Neural cell (in vitro differentiated cells): ENCODE measurements at regions not wholly inside any gene's neighbourhood (a gene's known extent, or its start where the extent isn't known, plus 50 kb on each side); places are given as distances from the start of the nearest gene placed in this dataset.

Source experiments
- H2AFZ ChIP-seq: fragments of 200-600, 300-800 bp; sonication (generic), shearing (Covaris generic); 2 replicates; pipeline ENCODE4 v1.6.0; 2014; ENCODE audit warnings: low read depth, mild to moderate bottlenecking, antibody characterized with exemption, low read length, moderate library complexity
- H3F3A ChIP-seq: fragments of 200-600 bp; shearing (Covaris generic); 2 replicates; pipeline ENCODE4 v1.6.1; 2016; ENCODE audit warnings: mild to moderate bottlenecking, moderate library complexity, mixed read lengths, antibody characterized with exemption, low read length; ENCODE audit not compliant: insufficient read depth, poor library complexity, severe bottlenecking
- H3K27ac ChIP-seq: fragments of 200-600, 300-800 bp; sonication (generic), shearing (Covaris generic); 2 replicates; pipeline ENCODE4 v1.5.1; 2014; ENCODE audit warnings: mild to moderate bottlenecking, low read length, moderate library complexity
- H3K27me3 ChIP-seq: fragments of 300-800, 200-600 bp; sonication (generic), shearing (Covaris generic); 2 replicates; pipeline ENCODE4 v1.6.0; 2014; ENCODE audit warnings: mild to moderate bottlenecking, low read depth, low read length, moderate library complexity; ENCODE audit not compliant: insufficient read depth
- H3K36me3 ChIP-seq: fragments of 300-800, 200-600 bp; sonication (generic), shearing (Covaris generic); 2 replicates; pipeline ENCODE4 v1.5.1; 2014; ENCODE audit warnings: mild to moderate bottlenecking, antibody characterized with exemption, low read length, moderate library complexity; ENCODE audit not compliant: insufficient read depth
- H3K4me2 ChIP-seq: fragments of 300-800, 200-600 bp; sonication (generic), shearing (Covaris generic); 2 replicates; pipeline ENCODE4 v1.6.0; 2014; ENCODE audit warnings: mild to moderate bottlenecking, low read length
- H3K4me3 ChIP-seq: fragments of 300-800, 200-600 bp; sonication (generic), shearing (Covaris generic); 2 replicates; pipeline ENCODE4 v1.5.1; 2014; ENCODE audit warnings: mild to moderate bottlenecking, low read length, moderate library complexity
- H3K79me2 ChIP-seq: fragments of 200-600 bp; shearing (Covaris generic); replicated peaks from 2 replicates; pipeline ENCODE4 v1.6.0; 2014; ENCODE audit warnings: mild to moderate bottlenecking, low read length, moderate library complexity; ENCODE audit not compliant: insufficient read depth
- H3K9ac ChIP-seq: fragments of 300-800, 200-600 bp; sonication (generic), shearing (Covaris generic); 2 replicates; pipeline ENCODE4 v1.6.1; 2016; ENCODE audit warnings: mild to moderate bottlenecking, low read length, mixed read lengths
- H3K9me2 ChIP-seq: fragments of 200-600 bp; shearing (Covaris generic); 2 replicates; pipeline ENCODE4 v1.6.1; 2016; ENCODE audit warnings: mild to moderate bottlenecking, low read length, mixed read lengths; ENCODE audit not compliant: insufficient read depth
- H3K9me3 ChIP-seq: fragments of 200-600, 300-800 bp; sonication (generic), shearing (Covaris generic); 2 replicates; pipeline ENCODE4 v1.6.1; 2016; ENCODE audit warnings: mild to moderate bottlenecking, mixed run types, low read length, moderate library complexity, mixed read lengths
- H4K20me1 ChIP-seq: fragments of 200-600 bp; shearing (Covaris generic); 2 replicates; pipeline ENCODE4 v1.6.1; 2016; ENCODE audit warnings: mild to moderate bottlenecking, mixed run types; ENCODE audit not compliant: insufficient read depth
- EP300 ChIP-seq: fragments of 450-650 bp; conservative IDR thresholded peaks from 2 replicates; pipeline ENCODE4 v1.6.1; 2014; ENCODE audit warnings: antibody characterized with exemption, mild to moderate bottlenecking, moderate library complexity; ENCODE audit not compliant: poor library complexity, severe bottlenecking
- EZH2 ChIP-seq: fragments of 200-600, 300-800 bp; shearing (Covaris generic), sonication (generic); IDR thresholded peaks from 2 replicates; pipeline ENCODE4 v1.6.1; 2014; ENCODE audit warnings: antibody characterized with exemption, low read length, borderline replicate concordance, mild to moderate bottlenecking; ENCODE audit not compliant: insufficient read depth, poor library complexity, severe bottlenecking
- MXI1 ChIP-seq: fragments of 450-650 bp; conservative IDR thresholded peaks from 2 replicates; pipeline ENCODE4 v1.6.1; 2014; ENCODE audit warnings: antibody characterized with exemption, mild to moderate bottlenecking; ENCODE audit not compliant: poor library complexity, severe bottlenecking
- POLR2AphosphoS5 ChIP-seq: IDR thresholded peaks from 2 replicates; pipeline ENCODE4 v1.6.1; 2012
- RAD21 ChIP-seq: fragments of 450-650 bp; conservative IDR thresholded peaks from 2 replicates; pipeline ENCODE4 v1.6.1; 2014; ENCODE audit warnings: antibody characterized with exemption, mild to moderate bottlenecking, moderate library complexity
- SMC3 ChIP-seq: fragments of 450-650 bp; conservative IDR thresholded peaks from 2 replicates; pipeline ENCODE4 v1.6.1; 2014; ENCODE audit warnings: antibody characterized with exemption, mild to moderate bottlenecking, moderate library complexity; ENCODE audit not compliant: poor library complexity
- TAF1 ChIP-seq: IDR thresholded peaks from 2 replicates; pipeline ENCODE4 v1.6.1; 2012; ENCODE audit warnings: low read depth
- TF ChIP-seq, protein P1 (sequence below): fragments of 450-650 bp; IDR thresholded peaks from 2 replicates; pipeline ENCODE4 v1.5.1; 2014; ENCODE audit warnings: antibody characterized with exemption, mild to moderate bottlenecking, moderate library complexity; ENCODE audit not compliant: poor library complexity, severe bottlenecking
- TF ChIP-seq, protein P2 (sequence below): IDR thresholded peaks from 2 replicates; pipeline ENCODE4 v1.6.1; 2012; ENCODE audit warnings: borderline replicate concordance

DNA sequence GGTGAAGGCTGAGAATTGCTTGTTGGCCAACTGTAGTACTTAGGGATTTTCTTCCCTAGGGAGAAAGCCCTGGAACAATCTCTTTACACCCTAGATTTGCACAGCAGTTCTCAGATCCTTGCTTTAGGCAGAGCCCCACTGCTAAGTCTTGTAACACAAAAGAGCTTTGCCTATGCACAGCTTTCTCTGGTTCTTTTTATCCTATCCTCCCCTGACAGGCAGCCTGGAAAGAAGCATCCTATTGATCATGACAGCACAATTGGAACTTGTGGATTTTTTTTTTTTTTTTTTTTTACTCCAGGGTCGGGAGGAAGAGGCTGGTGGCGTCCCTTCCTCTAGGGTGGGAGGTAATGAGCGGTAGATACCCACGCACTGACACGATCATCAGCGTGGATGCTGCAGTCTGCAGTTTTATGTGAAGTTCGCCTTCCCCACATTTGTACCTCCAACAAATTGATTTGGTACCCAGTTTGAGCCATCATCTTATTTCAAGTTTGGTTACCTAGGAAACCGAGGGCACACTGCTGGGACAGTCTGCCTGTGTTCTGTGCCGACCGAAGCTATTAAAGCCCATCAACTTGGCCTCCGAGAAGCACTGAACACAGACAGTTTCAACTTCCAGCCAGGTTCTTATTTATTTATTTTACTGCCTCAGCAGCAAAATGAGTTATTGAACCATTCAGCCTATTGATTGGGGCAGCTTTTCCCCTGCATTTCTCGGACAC, 110.1 kb downstream of the NRN1 start:
- Histone ChIP-seq H3K36me3 (no peaks in the 10 kb centered on the region), H3K4me2 (no peak overlapping the region), H3K27ac (no peak overlapping the region), H4K20me1 (no peaks in the 10 kb centered on the region), H3K9me3 (no peaks in the 10 kb centered on the region), H3K9ac (no peak overlapping the region), H3K27me3 (no peaks in the 10 kb centered on the region), H3F3A (no peaks in the 10 kb centered on the region), H3K9me2 (no peaks in the 10 kb centered on the region), H3K4me3 (no peak overlapping the region), H3K79me2 (no peaks in the 10 kb centered on the region), H2AFZ (no peak overlapping the region)
- TF ChIP-seq RAD21 (no peak), SMC3 (no peak), EZH2 (no peak), EP300 (no peak)

DNA sequence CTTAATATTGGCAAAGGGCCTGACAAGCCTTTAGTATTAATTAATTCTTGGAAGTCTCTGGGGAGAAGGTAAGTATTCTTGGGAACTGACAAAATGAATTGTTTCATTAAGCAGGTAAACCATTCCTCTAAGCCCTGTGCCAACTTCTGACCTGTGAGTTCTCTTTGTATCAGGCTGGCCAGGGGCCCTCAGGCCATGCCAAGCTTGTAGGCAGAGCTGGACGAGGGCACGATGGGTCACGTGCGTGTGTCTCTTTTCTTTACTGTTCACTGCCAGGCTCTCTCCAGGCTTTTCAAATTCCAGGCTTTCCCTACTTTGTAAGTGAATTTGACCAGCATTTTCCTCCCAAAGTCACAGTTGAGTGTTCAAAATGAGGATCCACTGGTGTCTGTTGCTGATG, 112.4 kb downstream of the NRN1 start:
- no peaks in the 10 kb centered on the region for H3K36me3 ChIP-seq
- H3K9ac ChIP-seq = no peak overlapping the region
- H2AFZ ChIP-seq = no peak overlapping the region
- H3K79me2 ChIP-seq = no peaks in the 10 kb centered on the region
- no peaks in the 10 kb centered on the region for H3K9me3 ChIP-seq
- no peaks in the 10 kb centered on the region for H3K27me3 ChIP-seq
- H3K4me3 ChIP-seq = no peak overlapping the region
- H4K20me1 ChIP-seq = no peaks in the 10 kb centered on the region
- no peak overlapping the region for H3K4me2 ChIP-seq
- no peaks in the 10 kb centered on the region for H3K9me2 ChIP-seq
- no peak overlapping the region for H3K27ac ChIP-seq
- TF ChIP-seq TAF1 (no peak), SMC3 (no peak), MXI1 (no peak)
- no peaks in the 10 kb centered on the region for H3F3A ChIP-seq

DNA sequence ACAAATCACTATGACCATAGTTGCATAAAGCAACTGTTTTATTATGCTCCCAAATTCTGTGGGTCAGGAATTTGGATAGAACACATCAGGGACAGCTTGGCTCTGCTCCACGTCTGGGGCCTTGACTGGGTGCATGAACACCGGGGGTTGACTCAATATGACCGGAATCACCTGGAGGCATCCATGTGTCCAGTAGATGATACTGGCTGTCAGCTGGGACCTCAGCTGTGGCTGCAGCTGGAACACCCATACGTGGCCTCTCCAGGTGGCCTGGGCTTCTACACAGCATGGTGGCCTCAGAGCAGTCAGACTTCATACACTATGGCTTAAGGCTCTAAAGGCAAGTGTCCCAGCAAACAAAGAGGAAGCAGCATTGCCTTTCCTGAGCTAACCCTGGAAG, 113.4 kb downstream of the NRN1 start:
- Histone ChIP-seq H2AFZ (no peak overlapping the region), H3K4me2 (no peak overlapping the region), H3F3A (no peaks in the 10 kb centered on the region), H3K9me3 (no peaks in the 10 kb centered on the region), H4K20me1 (no peaks in the 10 kb centered on the region), H3K27ac (no peak overlapping the region), H3K9me2 (no peaks in the 10 kb centered on the region), H3K79me2 (no peaks in the 10 kb centered on the region), H3K27me3 (no peaks in the 10 kb centered on the region), H3K4me3 (no peak overlapping the region), H3K9ac (no peak overlapping the region), H3K36me3 (no peaks in the 10 kb centered on the region)
- TF ChIP-seq EP300 (no peak), EZH2 (no peak), MXI1 (no peak), POLR2AphosphoS5 (no peak), SMC3 (no peak), RAD21 (no peak), TAF1 (no peak)
- TF ChIP-seq, protein P1, sequence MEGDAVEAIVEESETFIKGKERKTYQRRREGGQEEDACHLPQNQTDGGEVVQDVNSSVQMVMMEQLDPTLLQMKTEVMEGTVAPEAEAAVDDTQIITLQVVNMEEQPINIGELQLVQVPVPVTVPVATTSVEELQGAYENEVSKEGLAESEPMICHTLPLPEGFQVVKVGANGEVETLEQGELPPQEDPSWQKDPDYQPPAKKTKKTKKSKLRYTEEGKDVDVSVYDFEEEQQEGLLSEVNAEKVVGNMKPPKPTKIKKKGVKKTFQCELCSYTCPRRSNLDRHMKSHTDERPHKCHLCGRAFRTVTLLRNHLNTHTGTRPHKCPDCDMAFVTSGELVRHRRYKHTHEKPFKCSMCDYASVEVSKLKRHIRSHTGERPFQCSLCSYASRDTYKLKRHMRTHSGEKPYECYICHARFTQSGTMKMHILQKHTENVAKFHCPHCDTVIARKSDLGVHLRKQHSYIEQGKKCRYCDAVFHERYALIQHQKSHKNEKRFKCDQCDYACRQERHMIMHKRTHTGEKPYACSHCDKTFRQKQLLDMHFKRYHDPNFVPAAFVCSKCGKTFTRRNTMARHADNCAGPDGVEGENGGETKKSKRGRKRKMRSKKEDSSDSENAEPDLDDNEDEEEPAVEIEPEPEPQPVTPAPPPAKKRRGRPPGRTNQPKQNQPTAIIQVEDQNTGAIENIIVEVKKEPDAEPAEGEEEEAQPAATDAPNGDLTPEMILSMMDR = no peak
- TF ChIP-seq, protein P2, sequence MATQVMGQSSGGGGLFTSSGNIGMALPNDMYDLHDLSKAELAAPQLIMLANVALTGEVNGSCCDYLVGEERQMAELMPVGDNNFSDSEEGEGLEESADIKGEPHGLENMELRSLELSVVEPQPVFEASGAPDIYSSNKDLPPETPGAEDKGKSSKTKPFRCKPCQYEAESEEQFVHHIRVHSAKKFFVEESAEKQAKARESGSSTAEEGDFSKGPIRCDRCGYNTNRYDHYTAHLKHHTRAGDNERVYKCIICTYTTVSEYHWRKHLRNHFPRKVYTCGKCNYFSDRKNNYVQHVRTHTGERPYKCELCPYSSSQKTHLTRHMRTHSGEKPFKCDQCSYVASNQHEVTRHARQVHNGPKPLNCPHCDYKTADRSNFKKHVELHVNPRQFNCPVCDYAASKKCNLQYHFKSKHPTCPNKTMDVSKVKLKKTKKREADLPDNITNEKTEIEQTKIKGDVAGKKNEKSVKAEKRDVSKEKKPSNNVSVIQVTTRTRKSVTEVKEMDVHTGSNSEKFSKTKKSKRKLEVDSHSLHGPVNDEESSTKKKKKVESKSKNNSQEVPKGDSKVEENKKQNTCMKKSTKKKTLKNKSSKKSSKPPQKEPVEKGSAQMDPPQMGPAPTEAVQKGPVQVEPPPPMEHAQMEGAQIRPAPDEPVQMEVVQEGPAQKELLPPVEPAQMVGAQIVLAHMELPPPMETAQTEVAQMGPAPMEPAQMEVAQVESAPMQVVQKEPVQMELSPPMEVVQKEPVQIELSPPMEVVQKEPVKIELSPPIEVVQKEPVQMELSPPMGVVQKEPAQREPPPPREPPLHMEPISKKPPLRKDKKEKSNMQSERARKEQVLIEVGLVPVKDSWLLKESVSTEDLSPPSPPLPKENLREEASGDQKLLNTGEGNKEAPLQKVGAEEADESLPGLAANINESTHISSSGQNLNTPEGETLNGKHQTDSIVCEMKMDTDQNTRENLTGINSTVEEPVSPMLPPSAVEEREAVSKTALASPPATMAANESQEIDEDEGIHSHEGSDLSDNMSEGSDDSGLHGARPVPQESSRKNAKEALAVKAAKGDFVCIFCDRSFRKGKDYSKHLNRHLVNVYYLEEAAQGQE = no peak
